ENCODE measurements at regions not wholly inside any gene's neighbourhood (a gene's known extent, or its start where the extent isn't known, plus 50 kb on each side); places are given as distances from the start of the nearest gene placed in this dataset.

DNA sequence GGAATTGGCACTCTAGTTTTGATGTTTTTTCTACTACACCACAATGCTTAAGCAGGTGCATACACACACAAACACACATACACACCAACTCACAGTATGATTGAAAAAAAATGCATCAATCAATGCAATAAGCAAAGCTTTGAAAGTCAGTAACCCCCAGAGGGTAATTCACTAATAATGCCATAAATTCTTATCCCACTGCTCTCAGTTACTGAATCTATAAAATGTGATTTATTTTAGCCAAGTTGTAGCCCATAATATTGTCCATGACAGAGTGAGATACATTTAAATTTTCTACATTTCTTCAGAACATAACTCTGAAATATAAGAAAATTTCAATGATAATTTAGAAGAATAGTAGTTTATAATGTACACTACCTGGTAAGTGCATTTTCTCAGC is 87.9 kb downstream of the LIG4 start:
- no peaks in the 10 kb centered on the region for H3K27me3 ChIP-seq (replicated peaks; ENCODE audit: control insufficient read depth, insufficient read depth, low read length)
- TF ChIP-seq CTCF (IDR thresholded peaks at IDR 0.05; ENCODE audit: insufficient read depth in 1 of 2, low read depth in 1 of 2, low read length in 1 of 2, severe bottlenecking in 1 of 2, unreplicated experiment in 1 of 2): no peak
- no peak overlapping the region for H3K27ac Mint-ChIP-seq (ENCODE audit: unreplicated experiment)
- no peaks in the 10 kb centered on the region for H3K27me3 Mint-ChIP-seq (ENCODE audit: insufficient read depth, unreplicated experiment)
- intact Hi-C loops (cut with micrococcal nuclease; ENCODE audit: unreplicated experiment): no loop called here
- no peaks in the 10 kb centered on the region for H3K4me1 Mint-ChIP-seq (ENCODE audit: low read depth, unreplicated experiment)
- POLR2A ChIA-PET: no interaction called here
- CTCF ChIA-PET: no interaction called here
- no peaks in the 10 kb centered on the region for H3K36me3 ChIP-seq (ENCODE audit: control insufficient read depth, insufficient read depth, low read length)
- H3K4me3 ChIP-seq (ENCODE audit: low read depth, low read length): no peak overlapping the region
- H3K36me3 Mint-ChIP-seq (ENCODE audit: insufficient read depth, unreplicated experiment): no peaks in the 10 kb centered on the region
- no peaks in the 10 kb centered on the region for H3K9me3 ChIP-seq
- H3K4me1 ChIP-seq: peaks cover 6% of the 10 kb centered on the region
- no peak overlapping the region for H3K4me3 Mint-ChIP-seq (ENCODE audit: unreplicated experiment)
- no TSS peak for BruUV-seq (replicated peaks)
- H3K9me3 Mint-ChIP-seq (ENCODE audit: unreplicated experiment): no peaks in the 10 kb centered on the region
- no peak for DNase-seq

DNA sequence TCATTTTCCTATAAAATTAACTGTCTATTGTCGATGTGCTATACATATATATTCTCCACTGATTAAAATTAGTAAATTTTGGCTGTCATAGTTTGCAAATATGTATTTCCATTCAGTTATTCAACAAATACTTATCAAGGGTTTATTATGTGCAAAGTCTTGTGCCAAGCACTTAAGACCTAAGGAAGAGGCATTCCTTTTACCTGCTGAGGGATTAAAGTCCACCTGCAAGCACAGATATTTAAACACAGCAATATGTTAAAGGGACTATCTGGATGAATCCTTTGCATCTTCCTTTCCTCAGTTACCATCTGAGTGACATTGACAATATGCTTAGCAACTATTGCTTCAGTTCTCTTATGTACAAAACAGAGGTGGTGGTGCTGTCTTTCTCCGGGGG is 89.3 kb downstream of the LIG4 start:
- CTCF ChIA-PET: no interaction called here
- intact Hi-C loops (cut with micrococcal nuclease; ENCODE audit: unreplicated experiment): loop anchor here (1.0 kb wide), 1 partner anchor 28 kb away; no protein-coding TSS in a partner anchor
- no TSS peak for BruUV-seq (replicated peaks)

GRCh38 chr13:108121406-108121805 is 93.9 kb downstream of the LIG4 start:
- ChIA-PET CTCF (no interaction called here), POLR2A (no interaction called here)
- H3K4me3 ChIP-seq (ENCODE audit: low read depth, low read length): no peak overlapping the region
- H3K36me3 Mint-ChIP-seq (ENCODE audit: insufficient read depth, unreplicated experiment): no peaks in the 10 kb centered on the region
- peaks cover 9% of the 10 kb centered on the region for H3K4me1 ChIP-seq
- peak in 1 of 2 experiments; percentile 35 for TF ChIP-seq CTCF (IDR thresholded peaks at IDR 0.05; ENCODE audit: insufficient read depth in 1 of 2, low read depth in 1 of 2, low read length in 1 of 2, severe bottlenecking in 1 of 2, unreplicated experiment in 1 of 2)
- H3K36me3 ChIP-seq (ENCODE audit: control insufficient read depth, insufficient read depth, low read length): no peaks in the 10 kb centered on the region
- H3K27ac Mint-ChIP-seq (ENCODE audit: unreplicated experiment): no peak overlapping the region
- peak in 1 of 2 experiments; percentile 23 for DNase-seq
- H3K4me3 Mint-ChIP-seq (ENCODE audit: unreplicated experiment): no peak overlapping the region
- H3K9me3 ChIP-seq: no peaks in the 10 kb centered on the region
- H3K27me3 ChIP-seq (replicated peaks; ENCODE audit: control insufficient read depth, insufficient read depth, low read length): no peaks in the 10 kb centered on the region
- H3K27me3 Mint-ChIP-seq (ENCODE audit: insufficient read depth, unreplicated experiment): no peaks in the 10 kb centered on the region
- H3K4me1 Mint-ChIP-seq (ENCODE audit: low read depth, unreplicated experiment): no peaks in the 10 kb centered on the region
- no TSS peak for BruUV-seq (replicated peaks)
- peaks cover 9% of the 10 kb centered on the region for H3K9me3 Mint-ChIP-seq (ENCODE audit: unreplicated experiment)
- intact Hi-C loops (cut with micrococcal nuclease; ENCODE audit: unreplicated experiment): loop anchor here (1.0 kb wide), 1 partner anchor 33 kb away; no protein-coding TSS in a partner anchor

More for the DNA sequence above, 89.3 kb downstream of the LIG4 start:
- Mint-ChIP-seq H3K36me3 (ENCODE audit: insufficient read depth, unreplicated experiment) (no peaks in the 10 kb centered on the region), H3K27ac (ENCODE audit: unreplicated experiment) (no peak overlapping the region), H3K9me3 (ENCODE audit: unreplicated experiment) (peaks cover under 1% of the 10 kb centered on the region), H3K4me3 (ENCODE audit: unreplicated experiment) (no peak overlapping the region), H3K27me3 (ENCODE audit: insufficient read depth, unreplicated experiment) (no peaks in the 10 kb centered on the region), H3K4me1 (ENCODE audit: low read depth, unreplicated experiment) (no peaks in the 10 kb centered on the region)
- no peak overlapping the region for H3K4me3 ChIP-seq (ENCODE audit: low read depth, low read length)
- H3K27me3 ChIP-seq (replicated peaks; ENCODE audit: control insufficient read depth, insufficient read depth, low read length): no peaks in the 10 kb centered on the region
- H3K36me3 ChIP-seq (ENCODE audit: control insufficient read depth, insufficient read depth, low read length): no peaks in the 10 kb centered on the region
- no peaks in the 10 kb centered on the region for H3K9me3 ChIP-seq
- H3K4me1 ChIP-seq: peaks cover 9% of the 10 kb centered on the region
- POLR2A ChIA-PET: no interaction called here
- TF ChIP-seq CTCF (IDR thresholded peaks at IDR 0.05; ENCODE audit: insufficient read depth in 1 of 2, low read depth in 1 of 2, low read length in 1 of 2, severe bottlenecking in 1 of 2, unreplicated experiment in 1 of 2): no peak
- DNase-seq: no peak
